SJSA1 (cell line): ENCODE measurements at regions not wholly inside any gene's neighbourhood (a gene's known extent, or its start where the extent isn't known, plus 50 kb on each side); places are given as distances from the start of the nearest gene placed in this dataset.
"Not testable (repeated sequence)": the region's sequence is repeated elsewhere in the genome, so short reads cannot be mapped to it uniquely, and the experiment has no call there.

Experiments
- DNase-seq, 2 experiments: peaks; one replicate each; pipeline ENCODE4 v3.0.0-alpha.2; 2015 to 2020; ENCODE audit warnings: low spot score in 2 of 2, low read depth in 1 of 2
- H3K27ac ChIP-seq: fragments of 250-450 bp; sonication (Bioruptor Pico); 2 replicates; pipeline ENCODE4 v1.5.1; 2020; ENCODE audit warnings: mild to moderate bottlenecking, moderate library complexity
- H3K27me3 ChIP-seq: fragments of 250-450 bp; sonication (Bioruptor Pico); replicated peaks from 2 replicates; pipeline ENCODE4 v1.5.1; 2020; ENCODE audit warnings: mild to moderate bottlenecking, moderate library complexity
- H3K36me3 ChIP-seq: fragments of 250-450 bp; sonication (Bioruptor Pico); 2 replicates; pipeline ENCODE4 v1.5.1; 2020; ENCODE audit warnings: mild to moderate bottlenecking
- H3K4me1 ChIP-seq: fragments of 250-450 bp; sonication (Bioruptor Pico); replicated peaks from 2 replicates; pipeline ENCODE4 v1.6.1; 2021; ENCODE audit warnings: mild to moderate bottlenecking
- H3K4me3 ChIP-seq: fragments of 250-450 bp; sonication (Bioruptor Pico); 2 replicates; pipeline ENCODE4 v1.5.1; 2020; ENCODE audit warnings: mild to moderate bottlenecking
- H3K9me3 ChIP-seq: fragments of 250-450 bp; sonication (Bioruptor Pico); replicated peaks from 2 replicates; pipeline ENCODE4 v1.5.1; 2020; ENCODE audit warnings: mild to moderate bottlenecking

DNA sequence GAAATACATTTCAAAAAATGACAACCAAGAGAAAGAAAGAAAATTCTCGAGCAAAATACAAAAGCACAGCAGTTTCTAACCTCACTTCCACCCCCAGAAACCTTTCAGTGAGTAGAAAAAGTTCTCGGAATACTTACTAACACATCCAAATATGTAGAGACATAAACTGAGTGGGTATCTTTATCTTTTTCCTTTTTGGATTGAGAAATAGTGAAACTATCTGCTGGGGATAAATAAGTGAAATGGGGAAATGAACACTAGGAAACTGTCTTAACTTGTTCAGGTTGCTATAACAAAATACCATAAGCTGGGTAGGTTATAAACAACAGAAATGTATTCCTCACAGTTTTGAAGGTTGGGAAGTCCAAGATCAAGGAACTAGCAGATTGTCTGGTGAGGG lies 72.0 kb downstream of the VCAM1 start:
- H3K27me3 ChIP-seq = no peaks in the 10 kb centered on the region
- no peak overlapping the region for H3K27ac ChIP-seq
- H3K4me1 ChIP-seq = no peaks in the 10 kb centered on the region; the same call in 1 of the 2 replicates
- no peaks in the 10 kb centered on the region for H3K9me3 ChIP-seq
- DNase-seq = no peak
- H3K4me3 ChIP-seq = no peak overlapping the region
- no peaks in the 10 kb centered on the region for H3K36me3 ChIP-seq

DNA sequence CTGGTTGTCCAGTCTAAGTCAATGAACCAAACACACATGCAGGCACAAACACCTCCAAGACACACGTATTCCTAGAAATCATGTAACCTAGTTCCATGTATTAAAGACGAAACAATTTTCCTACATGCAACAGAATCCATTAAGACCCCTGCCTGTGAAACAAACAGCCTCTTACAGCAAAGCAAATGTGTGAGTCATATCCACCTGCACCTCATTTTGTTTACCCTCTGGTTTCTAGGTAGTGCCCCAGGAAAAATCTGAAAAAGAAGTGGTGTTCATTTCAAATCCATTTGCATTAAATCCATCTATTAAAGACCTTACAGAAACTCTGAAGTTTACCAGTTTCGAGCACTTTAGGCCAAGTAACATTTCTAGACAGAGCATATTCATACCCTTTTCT lies 74.1 kb downstream of the VCAM1 start:
- Histone ChIP-seq H3K4me1 (no peaks in the 10 kb centered on the region; the same call in 1 of the 2 replicates), H3K9me3 (no peaks in the 10 kb centered on the region), H3K4me3 (no peak overlapping the region), H3K27ac (no peak overlapping the region), H3K36me3 (no peaks in the 10 kb centered on the region), H3K27me3 (no peaks in the 10 kb centered on the region)
- DNase-seq = no peak

DNA sequence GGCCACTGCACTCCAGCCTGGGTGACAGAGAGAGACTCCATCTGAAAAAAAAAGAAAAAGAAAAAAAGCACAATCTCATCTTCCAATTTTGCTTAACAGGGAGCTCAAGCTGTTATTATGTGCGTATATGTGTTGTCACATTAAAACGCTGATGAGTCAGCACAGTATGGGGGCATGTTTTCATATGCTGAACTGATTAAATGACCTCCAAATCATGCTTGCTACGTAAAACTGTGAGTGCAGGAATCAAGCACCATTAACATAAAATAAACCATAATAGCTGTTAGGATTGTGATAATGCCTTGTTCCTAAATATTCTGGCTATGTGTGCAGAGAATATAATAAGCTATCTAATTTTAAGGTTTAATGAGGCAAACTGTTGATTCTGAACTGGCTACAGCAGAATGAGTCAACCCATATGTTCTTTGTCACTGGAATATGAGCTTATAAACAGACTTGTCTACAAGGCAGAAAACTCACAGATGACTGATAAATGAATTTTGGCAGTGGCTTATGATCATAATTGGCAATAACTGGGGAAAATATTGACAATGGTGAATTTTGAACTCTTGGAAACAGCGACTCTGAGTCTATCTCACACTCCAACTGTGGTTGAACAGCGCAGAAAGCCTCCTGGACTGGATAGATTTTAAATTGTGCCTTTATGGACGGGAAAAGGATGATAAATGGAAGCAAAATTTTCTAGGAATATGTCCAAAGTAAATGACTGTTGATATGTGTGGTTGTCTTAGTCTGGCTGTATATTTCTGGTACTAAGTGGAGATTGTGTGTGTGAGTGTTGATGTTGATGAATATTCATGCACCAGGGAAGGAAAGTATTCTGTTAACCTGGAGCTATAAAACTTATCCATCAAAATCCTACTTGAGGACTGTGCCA lies 75.5 kb downstream of the VCAM1 start:
- Histone ChIP-seq H3K9me3 (no peaks in the 10 kb centered on the region), H3K4me3 (no peak overlapping the region), H3K36me3 (no peaks in the 10 kb centered on the region), H3K27ac (no peak overlapping the region), H3K27me3 (no peaks in the 10 kb centered on the region), H3K4me1 (peaks cover 10% of the 10 kb centered on the region)
- no peak for DNase-seq

DNA sequence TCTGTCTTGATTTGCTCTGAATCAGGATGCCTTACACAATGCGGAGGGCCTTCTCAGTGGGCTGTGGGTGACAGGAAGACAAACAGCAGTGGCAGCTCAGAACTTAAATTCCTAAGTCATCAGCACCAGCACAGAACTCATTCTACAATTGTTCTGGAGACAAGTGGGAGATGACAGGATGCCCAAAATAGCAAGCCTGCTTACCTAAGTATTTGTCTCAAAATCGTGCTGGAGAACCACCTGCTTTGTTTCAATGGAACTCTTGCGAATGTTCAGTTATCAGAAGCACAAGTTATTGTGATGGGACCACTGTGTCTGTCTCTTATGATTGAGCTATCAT lies 76.1 kb downstream of the VCAM1 start:
- H3K27ac ChIP-seq = no peak overlapping the region
- peaks cover 16% of the 10 kb centered on the region for H3K4me1 ChIP-seq
- H3K9me3 ChIP-seq = no peaks in the 10 kb centered on the region; the same call in 1 of the 2 replicates
- H3K4me3 ChIP-seq = no peak overlapping the region
- DNase-seq = no peak
- no peaks in the 10 kb centered on the region for H3K27me3 ChIP-seq
- H3K36me3 ChIP-seq = no peaks in the 10 kb centered on the region

DNA sequence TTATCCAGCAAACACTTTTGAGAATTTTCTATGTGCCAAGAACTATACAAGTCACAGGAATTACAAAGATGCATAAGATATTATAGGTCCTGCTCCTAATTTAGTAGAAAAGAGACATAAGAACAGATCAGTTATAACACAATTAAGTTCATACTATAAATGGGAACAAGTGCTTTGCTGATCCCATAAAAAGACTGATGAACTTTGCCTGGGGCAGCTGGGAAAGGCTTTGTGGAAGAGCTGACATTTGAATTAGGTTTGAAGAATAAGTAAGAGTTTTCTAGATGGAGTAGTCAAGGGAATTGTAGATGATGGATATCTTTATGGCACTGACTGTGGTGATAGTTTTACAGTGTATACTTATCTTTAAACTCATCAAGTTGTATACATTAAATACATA lies 76.5 kb downstream of the VCAM1 start:
- no peaks in the 10 kb centered on the region; the same call in 1 of the 2 replicates for H3K9me3 ChIP-seq
- no peaks in the 10 kb centered on the region for H3K36me3 ChIP-seq
- DNase-seq = no peak
- no peak overlapping the region for H3K27ac ChIP-seq
- peaks cover 16% of the 10 kb centered on the region for H3K4me1 ChIP-seq
- H3K27me3 ChIP-seq = no peaks in the 10 kb centered on the region
- no peak overlapping the region for H3K4me3 ChIP-seq

DNA sequence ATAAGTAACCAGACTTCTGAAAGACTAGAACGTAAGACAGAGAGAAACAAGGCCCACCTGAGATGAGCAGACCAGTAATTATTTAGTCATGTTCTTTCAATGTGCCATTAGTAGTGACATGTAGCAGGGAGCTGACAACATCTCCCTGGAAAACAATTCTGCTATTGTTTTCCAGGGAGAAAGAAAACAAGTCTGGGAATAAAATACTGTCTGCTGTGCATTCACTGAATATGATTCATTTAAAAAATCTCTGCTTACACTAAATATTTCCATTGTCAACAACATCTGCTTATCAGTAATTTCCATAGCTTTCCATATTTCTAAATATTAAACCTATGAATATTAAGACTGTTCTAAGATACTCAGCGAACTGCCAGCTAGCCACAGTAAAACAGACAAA lies 80.0 kb downstream of the VCAM1 start:
- H3K27ac ChIP-seq = 0 out of 2 replicates have a peak overlapping the region, but pooled peaks have one; percentile 4

DNA sequence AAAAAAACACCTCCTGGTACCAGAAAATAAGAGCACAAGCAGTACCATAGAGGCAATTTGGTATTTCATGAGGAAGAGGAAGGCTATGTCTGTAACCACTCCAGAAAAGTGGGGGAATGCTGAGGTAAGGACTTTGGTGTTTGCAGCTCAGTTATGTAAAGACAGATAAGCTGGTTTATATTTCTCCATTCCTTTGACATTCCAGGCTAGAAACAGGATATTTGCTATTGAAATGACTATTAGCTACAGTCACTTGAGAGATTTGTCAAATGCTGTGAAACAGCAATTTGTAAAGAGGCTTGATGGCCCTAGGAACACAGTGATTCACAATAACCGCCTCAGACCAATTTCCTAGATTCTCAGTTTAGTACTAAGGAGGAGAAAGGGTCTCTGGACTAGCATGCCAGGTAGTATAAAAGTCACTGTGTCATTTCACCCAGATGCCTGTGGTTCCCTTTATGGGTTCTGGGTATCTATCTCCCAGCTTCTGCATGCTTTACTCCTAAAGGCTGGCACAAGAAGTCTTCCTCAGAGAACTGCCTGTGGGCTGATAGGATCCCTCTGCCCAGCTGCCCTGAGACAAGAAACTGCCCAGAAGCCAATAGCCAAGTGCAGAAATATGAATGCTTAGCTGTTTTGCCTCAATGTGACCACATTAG lies 80.5 kb downstream of the VCAM1 start:
- no peaks in the 10 kb centered on the region; the same call in 1 of the 2 replicates for H3K9me3 ChIP-seq
- DNase-seq = peak in 1 of 2 experiments; percentile 42

More for the DNA sequence above, 80.0 kb downstream of the VCAM1 start:
- Histone ChIP-seq H3K9me3 (no peaks in the 10 kb centered on the region; the same call in 1 of the 2 replicates), H3K4me1 (peaks cover 16% of the 10 kb centered on the region), H3K36me3 (no peaks in the 10 kb centered on the region), H3K27me3 (no peaks in the 10 kb centered on the region), H3K4me3 (no peak overlapping the region)
- peak in 1 of 2 experiments; percentile 7 for DNase-seq

DNA sequence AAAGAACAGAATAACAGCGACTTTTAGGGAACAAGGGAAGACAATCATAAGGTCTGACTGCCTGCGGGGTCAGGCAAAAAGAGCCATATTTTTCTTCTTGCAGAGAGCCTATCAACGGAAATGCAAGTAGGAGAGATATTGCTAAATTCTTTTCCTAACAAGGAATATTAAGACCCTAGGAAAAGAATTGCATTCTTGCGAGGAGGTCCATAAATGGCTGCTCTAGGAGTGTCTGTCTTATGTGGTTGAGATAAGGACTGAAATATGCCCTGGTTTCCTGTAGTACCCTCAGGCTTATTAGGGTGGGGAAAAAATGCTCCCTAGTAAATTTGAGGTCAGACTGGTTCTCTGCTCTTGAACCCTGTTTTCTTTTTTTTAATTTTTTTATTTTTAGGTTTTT lies 81.7 kb downstream of the VCAM1 start:
- not testable (repeated sequence) for H3K36me3 ChIP-seq, DNase-seq, H3K27ac ChIP-seq, H3K9me3 ChIP-seq, H3K4me3 ChIP-seq, H3K27me3 ChIP-seq
- H3K4me1 ChIP-seq = peaks cover 16% of the 10 kb centered on the region

More for the DNA sequence above, 80.5 kb downstream of the VCAM1 start:
- no peak overlapping the region for H3K4me3 ChIP-seq
- H3K27me3 ChIP-seq = no peaks in the 10 kb centered on the region
- peaks cover 16% of the 10 kb centered on the region for H3K4me1 ChIP-seq
- peak overlapping the region; percentile 38; the same call in 1 of the 2 replicates for H3K27ac ChIP-seq
- no peaks in the 10 kb centered on the region for H3K36me3 ChIP-seq

DNA sequence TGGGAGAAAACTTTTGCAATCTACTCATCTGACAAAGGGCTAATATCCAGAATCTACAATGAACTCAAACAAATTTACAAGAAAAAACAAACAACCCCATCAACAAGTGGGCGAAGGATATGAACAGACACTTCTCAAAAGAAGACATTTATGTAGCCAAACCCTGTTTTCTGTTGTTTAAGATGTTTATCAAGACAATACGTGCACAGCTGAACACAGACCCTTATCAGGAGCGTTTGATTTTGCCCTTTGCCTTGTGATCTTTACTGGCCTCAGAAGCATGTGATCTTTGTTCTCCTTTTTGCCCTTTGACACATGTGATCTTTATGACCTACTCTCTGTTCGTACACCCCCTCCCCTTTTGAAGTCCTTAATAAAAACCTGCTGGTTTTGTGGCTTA lies 83.7 kb downstream of the VCAM1 start:
- H3K27me3 ChIP-seq, DNase-seq: not testable (repeated sequence)

DNA sequence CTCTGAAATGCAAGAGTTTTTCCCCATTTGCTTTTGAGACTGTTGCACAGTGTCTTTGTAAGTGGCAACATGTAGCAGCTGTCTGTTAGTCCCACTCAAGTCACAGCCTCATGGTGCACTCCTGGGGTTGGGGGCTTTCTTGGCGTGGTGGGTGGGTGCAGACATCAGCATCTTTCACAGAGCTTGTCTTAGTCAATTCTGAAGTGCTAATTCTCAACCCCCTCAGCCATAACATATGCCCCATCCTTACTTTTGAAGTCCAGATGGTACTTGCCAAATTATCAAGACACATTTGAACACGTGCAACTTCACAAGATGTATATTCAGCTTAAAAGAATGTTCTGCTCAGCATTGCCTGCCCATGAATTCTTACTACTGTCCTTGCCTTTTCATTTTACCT lies 87.1 kb downstream of the VCAM1 start:
- Histone ChIP-seq H3K27ac (no peak overlapping the region), H3K36me3 (no peaks in the 10 kb centered on the region), H3K9me3 (no peaks in the 10 kb centered on the region; the same call in 1 of the 2 replicates), H3K4me1 (no peaks in the 10 kb centered on the region), H3K27me3 (no peaks in the 10 kb centered on the region), H3K4me3 (no peak overlapping the region)
- DNase-seq = no peak

More for the DNA sequence above, 83.7 kb downstream of the VCAM1 start:
- peaks cover 16% of the 10 kb centered on the region for H3K4me1 ChIP-seq
- not testable (repeated sequence) for H3K4me3 ChIP-seq, H3K36me3 ChIP-seq, H3K9me3 ChIP-seq, H3K27ac ChIP-seq

DNA sequence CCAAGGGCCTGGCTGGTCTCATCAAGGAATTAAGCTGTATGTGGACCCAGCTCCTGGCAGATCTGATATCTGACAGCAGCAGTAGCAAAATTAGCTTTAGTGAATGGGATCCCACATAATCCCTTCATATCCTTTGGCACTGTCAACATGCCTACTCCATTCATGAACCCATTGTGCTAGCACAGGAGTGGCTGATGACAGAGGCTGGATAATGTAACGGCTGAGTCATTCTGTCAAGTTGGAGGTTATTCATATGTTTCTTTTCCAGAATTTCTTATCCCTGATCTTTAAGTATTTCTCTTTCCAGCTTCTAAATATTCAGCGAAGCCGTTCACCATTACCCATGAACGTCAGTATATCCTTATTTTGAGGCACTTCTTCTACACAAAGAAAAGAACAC lies 84.3 kb downstream of the EXTL2 start:
- Histone ChIP-seq H3K36me3 (no peaks in the 10 kb centered on the region), H3K9me3 (no peaks in the 10 kb centered on the region), H3K4me1 (no peaks in the 10 kb centered on the region), H3K27ac (no peak overlapping the region), H3K27me3 (no peaks in the 10 kb centered on the region), H3K4me3 (no peak overlapping the region)
- DNase-seq = no peak

DNA sequence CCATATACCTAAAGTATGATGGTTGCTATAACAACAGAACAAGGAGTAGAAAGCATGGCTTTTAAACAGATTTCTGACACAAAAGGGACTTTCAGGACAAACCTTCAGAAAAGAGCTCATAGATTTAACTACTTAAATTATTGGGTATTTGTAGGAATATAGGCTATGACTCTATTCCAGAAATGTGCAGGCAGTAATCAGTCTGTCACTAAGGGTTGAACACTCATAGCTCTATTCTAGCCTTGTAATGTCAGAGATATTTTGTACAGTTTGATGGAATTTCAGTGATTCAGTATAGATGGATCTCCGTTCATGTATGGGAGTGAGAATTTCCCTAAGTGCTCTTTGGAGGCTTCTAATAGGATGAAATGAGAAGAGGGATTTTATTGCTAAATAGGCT lies 82.8 kb downstream of the EXTL2 start:
- Histone ChIP-seq H3K9me3 (no peaks in the 10 kb centered on the region), H3K27ac (no peak overlapping the region), H3K27me3 (no peaks in the 10 kb centered on the region), H3K4me1 (no peaks in the 10 kb centered on the region), H3K36me3 (no peaks in the 10 kb centered on the region), H3K4me3 (no peak overlapping the region)
- DNase-seq = no peak

DNA sequence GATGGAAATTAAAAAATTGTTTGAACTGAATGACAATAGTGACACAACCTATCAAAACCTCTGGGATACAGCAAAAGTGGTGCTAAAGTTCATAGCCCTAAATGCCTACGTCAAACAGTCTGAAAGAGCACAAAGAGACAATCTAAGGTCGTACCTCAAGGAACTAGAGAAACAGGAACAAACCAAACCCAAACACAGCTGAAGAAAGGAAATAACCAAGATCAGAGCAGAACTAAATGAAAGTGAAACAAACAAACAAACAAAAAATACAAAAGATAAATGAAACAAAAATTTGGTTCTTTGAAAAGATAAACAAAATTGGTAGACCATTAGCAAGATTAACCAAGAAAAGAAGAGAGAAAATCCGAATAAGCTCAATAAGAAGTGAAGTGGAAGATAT lies 79.7 kb downstream of the EXTL2 start:
- not testable (repeated sequence) for H3K27ac ChIP-seq, H3K9me3 ChIP-seq, H3K27me3 ChIP-seq, H3K36me3 ChIP-seq, H3K4me1 ChIP-seq, DNase-seq, H3K4me3 ChIP-seq

DNA sequence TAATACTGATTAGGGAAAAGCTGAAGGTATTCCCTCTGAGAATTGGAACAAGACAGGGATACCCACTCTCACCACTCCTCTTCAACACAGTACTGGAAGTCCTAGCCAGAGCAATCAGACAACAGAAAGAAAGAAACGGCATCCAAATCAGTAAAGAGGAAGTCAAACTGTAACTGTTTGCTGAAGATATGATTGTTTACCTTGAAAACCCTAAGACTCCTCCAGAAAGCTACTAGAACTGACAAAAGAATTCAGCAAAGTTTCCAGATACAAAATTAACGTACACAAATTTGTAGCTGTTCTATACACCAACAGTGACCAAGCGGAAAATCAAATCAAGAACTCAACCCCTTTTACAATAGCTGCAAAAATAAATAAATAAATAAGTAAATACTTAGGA lies 78.6 kb downstream of the EXTL2 start:
- H3K4me3 ChIP-seq = no peak overlapping the region
- H3K4me1 ChIP-seq = no peaks in the 10 kb centered on the region

More for the DNA sequence above, 78.6 kb downstream of the EXTL2 start:
- Histone ChIP-seq H3K27ac (no peak overlapping the region), H3K36me3 (no peaks in the 10 kb centered on the region), H3K9me3 (0 out of 2 replicates have a peak, but pooled peaks cover 2% of the 10 kb centered on the region), H3K27me3 (no peaks in the 10 kb centered on the region)
- no peak for DNase-seq
